Liver (tissue), 8 donors: ENCODE measurements at regions not wholly inside any gene's neighbourhood (a gene's known extent, or its start where the extent isn't known, plus 50 kb on each side); places are given as distances from the start of the nearest gene placed in this dataset.

ENCODE experiments used
- DNase-seq: peaks from one replicate; pipeline ENCODE4 v3.0.0-alpha.2; 2017; ENCODE audit warnings: low spot score
- H3K27ac ChIP-seq, 2 donors: one replicate each; pipeline ENCODE4 v1.7.0; 2013; ENCODE audit warnings: inconsistent platforms in 2 of 2, low read length in 2 of 2, control low read depth in 1 of 2, low read depth in 1 of 2, mild to moderate bottlenecking in 1 of 2
- H3K27me3 ChIP-seq, 4 donors: one replicate each; pipeline versions ENCODE4 v1.6.1 to v1.7.0; 2013; ENCODE audit warnings: low read length in 3 of 4, inconsistent platforms in 1 of 4, mild to moderate bottlenecking in 1 of 4, moderate library complexity in 1 of 4; ENCODE audit not compliant: control insufficient read depth in 4 of 4, insufficient read depth in 4 of 4
- H3K36me3 ChIP-seq, 4 donors: one replicate each; pipeline versions ENCODE4 v1.6.1 to v1.7.0; 2013; ENCODE audit warnings: low read length in 3 of 4, mild to moderate bottlenecking in 3 of 4, low read depth in 1 of 4, moderate library complexity in 1 of 4; ENCODE audit not compliant: control insufficient read depth in 4 of 4, insufficient read depth in 3 of 4
- H3K4me1 ChIP-seq, 4 donors: one replicate each; pipeline versions ENCODE4 v1.6.1 to v1.7.0; 2013; ENCODE audit warnings: low read length in 3 of 4, mild to moderate bottlenecking in 3 of 4, moderate library complexity in 1 of 4; ENCODE audit not compliant: control insufficient read depth in 4 of 4, insufficient read depth in 4 of 4
- H3K4me3 ChIP-seq, 3 donors: one replicate each; pipeline versions ENCODE4 v1.6.1 to v1.7.0; 2013; ENCODE audit warnings: low read length in 3 of 3, control low read depth in 1 of 3, low read depth in 1 of 3, mild to moderate bottlenecking in 1 of 3
- H3K9ac ChIP-seq, 2 donors: one replicate each; pipeline ENCODE4 v1.7.0; 2013; ENCODE audit warnings: low read length in 2 of 2, mild to moderate bottlenecking in 2 of 2, moderate library complexity in 2 of 2, control low read depth in 1 of 2, low read depth in 1 of 2
- H3K9me3 ChIP-seq, 4 donors: one replicate each; pipeline versions ENCODE4 v1.6.1 to v1.7.0; 2013; ENCODE audit warnings: low read length in 3 of 4; ENCODE audit not compliant: control insufficient read depth in 4 of 4
- EGR1 ChIP-seq, 2 donors: IDR thresholded peaks; 2 replicates each; pipeline ENCODE4 v1.6.1; 2016 to 2018; ENCODE audit warnings: antibody characterized with exemption in 2 of 2, low read depth in 2 of 2
- FOXA1 ChIP-seq: IDR thresholded peaks from 2 replicates; pipeline ENCODE4 v1.6.1; 2016; ENCODE audit warnings: antibody characterized with exemption
- FOXA2 ChIP-seq: IDR thresholded peaks from 2 replicates; pipeline ENCODE4 v1.6.1; 2016; ENCODE audit warnings: antibody characterized with exemption
- GABPA ChIP-seq, 2 donors: IDR thresholded peaks in 1 of 2; conservative IDR thresholded peaks in 1 of 2; 2 replicates each; pipeline ENCODE4 v1.6.1; 2016; ENCODE audit warnings: antibody characterized with exemption in 2 of 2, mild to moderate bottlenecking in 1 of 2, moderate library complexity in 1 of 2
- HNF4A ChIP-seq, 2 donors: conservative IDR thresholded peaks; 2 replicates each; pipeline ENCODE4 v1.6.1; 2016; ENCODE audit warnings: antibody characterized with exemption in 2 of 2, mild to moderate bottlenecking in 2 of 2
- HNF4G ChIP-seq: IDR thresholded peaks from 2 replicates; pipeline ENCODE4 v1.6.1; 2016; ENCODE audit warnings: antibody characterized with exemption
- JUND ChIP-seq, 2 donors: IDR thresholded peaks; 2 replicates each; pipeline ENCODE4 v1.6.1; 2016; ENCODE audit warnings: antibody characterized with exemption in 2 of 2
- NR2F2 ChIP-seq: IDR thresholded peaks from 2 replicates; pipeline ENCODE4 v1.6.1; 2016; ENCODE audit warnings: antibody characterized with exemption
- RAD21 ChIP-seq, 2 donors: IDR thresholded peaks; 2 replicates each; pipeline ENCODE4 v1.6.1; 2016; ENCODE audit warnings: antibody characterized with exemption in 2 of 2, mild to moderate bottlenecking in 2 of 2
- RXRA ChIP-seq, 2 donors: IDR thresholded peaks; 2 replicates each; pipeline ENCODE4 v1.6.1; 2017 to 2018; ENCODE audit warnings: antibody characterized with exemption in 2 of 2, mild to moderate bottlenecking in 1 of 2
- SP1 ChIP-seq: IDR thresholded peaks from 2 replicates; pipeline ENCODE4 v1.6.1; 2018; ENCODE audit warnings: antibody characterized with exemption, mild to moderate bottlenecking
- TAF1 ChIP-seq: conservative IDR thresholded peaks from 2 replicates; pipeline ENCODE4 v1.6.1; 2016; ENCODE audit warnings: antibody characterized with exemption, mild to moderate bottlenecking
- YY1 ChIP-seq: IDR thresholded peaks from 2 replicates; pipeline ENCODE4 v1.6.1; 2016; ENCODE audit warnings: antibody characterized with exemption, mild to moderate bottlenecking
- WGBS: extraction: QIAGEN DNeasy Blood & Tissue Kit; methylation state at CpG from one replicate; pipeline ENCODE4 v1.1.7; 2013; 5-methylcytosine and 5-hydroxymethylcytosine counted together
- TF ChIP-seq, protein P1 (sequence below): IDR thresholded peaks from 2 replicates; pipeline ENCODE4 v1.6.1; 2016; ENCODE audit warnings: antibody characterized with exemption
- TF ChIP-seq, protein P2 (sequence below): IDR thresholded peaks from 2 replicates; pipeline ENCODE4 v1.6.1; 2016; ENCODE audit warnings: antibody characterized with exemption
- TF ChIP-seq, protein P3 (sequence below): IDR thresholded peaks from 2 replicates; pipeline ENCODE4 v1.6.1; 2016; ENCODE audit warnings: antibody characterized with exemption
- TF ChIP-seq, protein P4 (sequence below): fragments of 150-350 bp; IDR thresholded peaks from 2 replicates; pipeline ENCODE4 v1.5.1; 2017; ENCODE audit warnings: improper control_type of control experiment, low read depth, low read length; ENCODE audit not compliant: missing input control
- TF ChIP-seq, protein P5 (sequence below): IDR thresholded peaks from 2 replicates; pipeline ENCODE4 v1.6.1; 2016; ENCODE audit warnings: antibody characterized with exemption, mild to moderate bottlenecking
- donor health status: healthy.
- donor health status: healthy.
- donor health status: healthy.
- donor health status: healthy.
- donor health status: healthy.

DNA sequence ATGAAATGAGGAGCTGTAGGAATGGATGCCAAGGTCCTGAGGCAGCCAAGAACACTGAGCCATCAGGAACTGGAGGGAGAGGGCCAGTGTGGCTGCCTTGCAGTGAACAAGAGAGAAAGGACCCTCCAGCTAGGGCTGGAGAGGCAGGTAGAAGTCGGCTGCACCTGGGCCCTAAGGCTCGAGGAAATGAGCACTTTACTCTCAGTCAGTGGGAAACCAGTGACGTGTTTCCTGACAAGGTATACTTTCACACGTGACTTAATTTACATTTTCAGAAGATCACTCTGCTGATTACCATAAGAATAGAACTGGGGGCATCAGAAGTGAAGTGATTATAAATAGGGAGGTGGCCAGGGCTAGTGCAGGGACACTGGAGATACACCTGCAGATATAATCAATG is 115.2 kb downstream of the C17orf67 start:
- Histone ChIP-seq H3K27ac (no peak overlapping the region), H3K4me3 (no peak overlapping the region), H3K9ac (no peak overlapping the region), H3K4me1 (no peaks in the 10 kb centered on the region), H3K9me3 (no peaks in the 10 kb centered on the region), H3K36me3 (no peaks in the 10 kb centered on the region), H3K27me3 (no peaks in the 10 kb centered on the region)
- WGBS = 59% methylated on average over 4 of the region's 4 CpGs
- TF ChIP-seq, protein P1, sequence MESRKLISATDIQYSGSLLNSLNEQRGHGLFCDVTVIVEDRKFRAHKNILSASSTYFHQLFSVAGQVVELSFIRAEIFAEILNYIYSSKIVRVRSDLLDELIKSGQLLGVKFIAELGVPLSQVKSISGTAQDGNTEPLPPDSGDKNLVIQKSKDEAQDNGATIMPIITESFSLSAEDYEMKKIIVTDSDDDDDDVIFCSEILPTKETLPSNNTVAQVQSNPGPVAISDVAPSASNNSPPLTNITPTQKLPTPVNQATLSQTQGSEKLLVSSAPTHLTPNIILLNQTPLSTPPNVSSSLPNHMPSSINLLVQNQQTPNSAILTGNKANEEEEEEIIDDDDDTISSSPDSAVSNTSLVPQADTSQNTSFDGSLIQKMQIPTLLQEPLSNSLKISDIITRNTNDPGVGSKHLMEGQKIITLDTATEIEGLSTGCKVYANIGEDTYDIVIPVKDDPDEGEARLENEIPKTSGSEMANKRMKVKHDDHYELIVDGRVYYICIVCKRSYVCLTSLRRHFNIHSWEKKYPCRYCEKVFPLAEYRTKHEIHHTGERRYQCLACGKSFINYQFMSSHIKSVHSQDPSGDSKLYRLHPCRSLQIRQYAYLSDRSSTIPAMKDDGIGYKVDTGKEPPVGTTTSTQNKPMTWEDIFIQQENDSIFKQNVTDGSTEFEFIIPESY = no peak
- TF ChIP-seq NR2F2 = no peak
- TF ChIP-seq, protein P2, sequence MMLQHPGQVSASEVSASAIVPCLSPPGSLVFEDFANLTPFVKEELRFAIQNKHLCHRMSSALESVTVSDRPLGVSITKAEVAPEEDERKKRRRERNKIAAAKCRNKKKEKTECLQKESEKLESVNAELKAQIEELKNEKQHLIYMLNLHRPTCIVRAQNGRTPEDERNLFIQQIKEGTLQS = no peak
- no peak for TF ChIP-seq EGR1 (IDR thresholded peaks at IDR 0.05; ENCODE audit: low read depth in 2 of 2)
- TF ChIP-seq FOXA1 = no peak
- TF ChIP-seq, protein P3, sequence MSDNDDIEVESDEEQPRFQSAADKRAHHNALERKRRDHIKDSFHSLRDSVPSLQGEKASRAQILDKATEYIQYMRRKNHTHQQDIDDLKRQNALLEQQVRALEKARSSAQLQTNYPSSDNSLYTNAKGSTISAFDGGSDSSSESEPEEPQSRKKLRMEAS = no peak
- TF ChIP-seq HNF4A (conservative IDR thresholded peaks at IDR 0.05) = no peak
- TF ChIP-seq YY1 = no peak
- no peak for TF ChIP-seq JUND (IDR thresholded peaks at IDR 0.05)
- TF ChIP-seq, protein P4, sequence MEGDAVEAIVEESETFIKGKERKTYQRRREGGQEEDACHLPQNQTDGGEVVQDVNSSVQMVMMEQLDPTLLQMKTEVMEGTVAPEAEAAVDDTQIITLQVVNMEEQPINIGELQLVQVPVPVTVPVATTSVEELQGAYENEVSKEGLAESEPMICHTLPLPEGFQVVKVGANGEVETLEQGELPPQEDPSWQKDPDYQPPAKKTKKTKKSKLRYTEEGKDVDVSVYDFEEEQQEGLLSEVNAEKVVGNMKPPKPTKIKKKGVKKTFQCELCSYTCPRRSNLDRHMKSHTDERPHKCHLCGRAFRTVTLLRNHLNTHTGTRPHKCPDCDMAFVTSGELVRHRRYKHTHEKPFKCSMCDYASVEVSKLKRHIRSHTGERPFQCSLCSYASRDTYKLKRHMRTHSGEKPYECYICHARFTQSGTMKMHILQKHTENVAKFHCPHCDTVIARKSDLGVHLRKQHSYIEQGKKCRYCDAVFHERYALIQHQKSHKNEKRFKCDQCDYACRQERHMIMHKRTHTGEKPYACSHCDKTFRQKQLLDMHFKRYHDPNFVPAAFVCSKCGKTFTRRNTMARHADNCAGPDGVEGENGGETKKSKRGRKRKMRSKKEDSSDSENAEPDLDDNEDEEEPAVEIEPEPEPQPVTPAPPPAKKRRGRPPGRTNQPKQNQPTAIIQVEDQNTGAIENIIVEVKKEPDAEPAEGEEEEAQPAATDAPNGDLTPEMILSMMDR = no peak
- no peak for TF ChIP-seq SP1
- no peak for TF ChIP-seq TAF1
- TF ChIP-seq RAD21 (IDR thresholded peaks at IDR 0.05) = no peak
- no peak for TF ChIP-seq HNF4G
- TF ChIP-seq RXRA (IDR thresholded peaks at IDR 0.05) = no peak
- TF ChIP-seq FOXA2 = no peak
- TF ChIP-seq GABPA (IDR thresholded peaks at IDR 0.05 in 1 of 2, conservative IDR thresholded peaks at IDR 0.05 in 1 of 2) = no peak
- TF ChIP-seq, protein P5, sequence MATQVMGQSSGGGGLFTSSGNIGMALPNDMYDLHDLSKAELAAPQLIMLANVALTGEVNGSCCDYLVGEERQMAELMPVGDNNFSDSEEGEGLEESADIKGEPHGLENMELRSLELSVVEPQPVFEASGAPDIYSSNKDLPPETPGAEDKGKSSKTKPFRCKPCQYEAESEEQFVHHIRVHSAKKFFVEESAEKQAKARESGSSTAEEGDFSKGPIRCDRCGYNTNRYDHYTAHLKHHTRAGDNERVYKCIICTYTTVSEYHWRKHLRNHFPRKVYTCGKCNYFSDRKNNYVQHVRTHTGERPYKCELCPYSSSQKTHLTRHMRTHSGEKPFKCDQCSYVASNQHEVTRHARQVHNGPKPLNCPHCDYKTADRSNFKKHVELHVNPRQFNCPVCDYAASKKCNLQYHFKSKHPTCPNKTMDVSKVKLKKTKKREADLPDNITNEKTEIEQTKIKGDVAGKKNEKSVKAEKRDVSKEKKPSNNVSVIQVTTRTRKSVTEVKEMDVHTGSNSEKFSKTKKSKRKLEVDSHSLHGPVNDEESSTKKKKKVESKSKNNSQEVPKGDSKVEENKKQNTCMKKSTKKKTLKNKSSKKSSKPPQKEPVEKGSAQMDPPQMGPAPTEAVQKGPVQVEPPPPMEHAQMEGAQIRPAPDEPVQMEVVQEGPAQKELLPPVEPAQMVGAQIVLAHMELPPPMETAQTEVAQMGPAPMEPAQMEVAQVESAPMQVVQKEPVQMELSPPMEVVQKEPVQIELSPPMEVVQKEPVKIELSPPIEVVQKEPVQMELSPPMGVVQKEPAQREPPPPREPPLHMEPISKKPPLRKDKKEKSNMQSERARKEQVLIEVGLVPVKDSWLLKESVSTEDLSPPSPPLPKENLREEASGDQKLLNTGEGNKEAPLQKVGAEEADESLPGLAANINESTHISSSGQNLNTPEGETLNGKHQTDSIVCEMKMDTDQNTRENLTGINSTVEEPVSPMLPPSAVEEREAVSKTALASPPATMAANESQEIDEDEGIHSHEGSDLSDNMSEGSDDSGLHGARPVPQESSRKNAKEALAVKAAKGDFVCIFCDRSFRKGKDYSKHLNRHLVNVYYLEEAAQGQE = no peak
- no peak for DNase-seq
